ENCODE measurements at regions not wholly inside any gene's neighbourhood (a gene's known extent, or its start where the extent isn't known, plus 50 kb on each side); places are given as distances from the start of the nearest gene placed in this dataset.

- TF ChIP-seq ZNF274 (IDR thresholded peaks at IDR 0.05; ENCODE audit: borderline replicate concordance, extremely low read depth, low read length) (no peak), ASH2L (IDR thresholded peaks at IDR 0.05; ENCODE audit: low read length) (no peak), MAX (IDR thresholded peaks at IDR 0.05) (no peak), EZH2 (IDR thresholded peaks at IDR 0.05; ENCODE audit: low read depth, low read length, severe bottlenecking) (no peak), POLR2A (IDR thresholded peaks at IDR 0.05; ENCODE audit: control extremely low read depth in 1 of 2, low read depth in 2 of 2, low read length in 2 of 2) (no peak), CTCF (IDR thresholded peaks at IDR 0.05; ENCODE audit: control extremely low read depth in 1 of 3, insufficient read depth in 1 of 3, low read depth in 1 of 3, low read length in 3 of 3) (no peak)
These were observed 639.3 kb downstream of the MTRR start for GRCh38 chr5:8508231-8508630.

All from H1 (cell line).